ENCODE measurements at regions not wholly inside any gene's neighbourhood (a gene's known extent, or its start where the extent isn't known, plus 50 kb on each side); places are given as distances from the start of the nearest gene placed in this dataset.

- no peak overlapping the region for H3K4me3 Mint-ChIP-seq
- no peaks in the 10 kb centered on the region; the same call in 1 of the 2 replicates for H3K36me3 Mint-ChIP-seq (ENCODE audit: low read depth)
- DNase-seq = no peak
- H3K27ac Mint-ChIP-seq = no peak overlapping the region
- H3K4me1 Mint-ChIP-seq (ENCODE audit: low read depth) = no peaks in the 10 kb centered on the region
- peaks cover 14% of the 10 kb centered on the region for H3K27me3 Mint-ChIP-seq (ENCODE audit: insufficient read depth)
- TF ChIP-seq CTCF (IDR thresholded peaks at IDR 0.05) = no peak
- H3K9me3 Mint-ChIP-seq = no peaks in the 10 kb centered on the region
Observed at GRCh38 chr6:169000022-169000421, 253.6 kb downstream of the THBS2 start.

GRCh38 chr6:168999392-168999791 lies 254.3 kb downstream of the THBS2 start:
- no peak overlapping the region for H3K27ac Mint-ChIP-seq
- H3K4me1 Mint-ChIP-seq (ENCODE audit: low read depth) = no peaks in the 10 kb centered on the region
- peaks cover 13% of the 10 kb centered on the region for H3K27me3 Mint-ChIP-seq (ENCODE audit: insufficient read depth)
- no peak for TF ChIP-seq CTCF (IDR thresholded peaks at IDR 0.05)
- no peaks in the 10 kb centered on the region for H3K9me3 Mint-ChIP-seq
- no peak for DNase-seq
- no peaks in the 10 kb centered on the region; the same call in 1 of the 2 replicates for H3K36me3 Mint-ChIP-seq (ENCODE audit: low read depth)
- no peak overlapping the region for H3K4me3 Mint-ChIP-seq

GRCh38 chr6:168996356-168996625 lies 257.4 kb downstream of the THBS2 start:
- H3K4me1 Mint-ChIP-seq (ENCODE audit: low read depth) = no peaks in the 10 kb centered on the region
- H3K27ac Mint-ChIP-seq = no peak overlapping the region
- H3K9me3 Mint-ChIP-seq = no peaks in the 10 kb centered on the region
- H3K4me3 Mint-ChIP-seq = no peak overlapping the region
- no peak for DNase-seq
- TF ChIP-seq CTCF (IDR thresholded peaks at IDR 0.05) = no peak
- no peaks in the 10 kb centered on the region; the same call in 1 of the 2 replicates for H3K27me3 Mint-ChIP-seq (ENCODE audit: insufficient read depth)
- no peaks in the 10 kb centered on the region for H3K36me3 Mint-ChIP-seq (ENCODE audit: low read depth)

- no peaks in the 10 kb centered on the region for H3K9me3 Mint-ChIP-seq
- no peak overlapping the region for H3K4me3 Mint-ChIP-seq
- no peak for TF ChIP-seq CTCF (IDR thresholded peaks at IDR 0.05)
- H3K36me3 Mint-ChIP-seq (ENCODE audit: low read depth) = no peaks in the 10 kb centered on the region
- DNase-seq = no peak
- H3K4me1 Mint-ChIP-seq (ENCODE audit: low read depth) = no peaks in the 10 kb centered on the region
- H3K27ac Mint-ChIP-seq = no peak overlapping the region
- no peaks in the 10 kb centered on the region; the same call in 1 of the 2 replicates for H3K27me3 Mint-ChIP-seq (ENCODE audit: insufficient read depth)
Observed at GRCh38 chr6:168995526-168996355, 257.9 kb downstream of the THBS2 start.

GRCh38 chr6:168994956-168995355 lies 258.7 kb downstream of the THBS2 start:
- Mint-ChIP-seq H3K27ac (no peak overlapping the region), H3K9me3 (no peaks in the 10 kb centered on the region), H3K27me3 (ENCODE audit: insufficient read depth) (no peaks in the 10 kb centered on the region), H3K4me1 (ENCODE audit: low read depth) (no peaks in the 10 kb centered on the region), H3K4me3 (no peak overlapping the region), H3K36me3 (ENCODE audit: low read depth) (no peaks in the 10 kb centered on the region)
- TF ChIP-seq CTCF (IDR thresholded peaks at IDR 0.05) = no peak
- peak; percentile 4 for DNase-seq

All from HFFc6 (cell line).